Fibroblast of pulmonary artery (primary cell): ENCODE measurements at regions not wholly inside any gene's neighbourhood (a gene's known extent, or its start where the extent isn't known, plus 50 kb on each side); places are given as distances from the start of the nearest gene placed in this dataset.
"Not testable (repeated sequence)": the region's sequence is repeated elsewhere in the genome, so short reads cannot be mapped to it uniquely, and the experiment has no call there.

ENCODE experiments used
- DNase-seq: peaks from one replicate; pipeline ENCODE4 v3.0.0-alpha.2; 2010; ENCODE audit warnings: low read depth
- H3K4me3 ChIP-seq: replicated peaks from 2 replicates; pipeline ENCODE4 v1.5.1; 2011; ENCODE audit warnings: low read depth, mild to moderate bottlenecking, control low read depth, low read length, moderate library complexity
- TF ChIP-seq, protein P1 (sequence below): IDR thresholded peaks from 2 replicates; pipeline ENCODE4 v1.5.1; 2011; ENCODE audit warnings: mild to moderate bottlenecking, control low read depth, low read length, inconsistent platforms; ENCODE audit errors: missing control alignments

DNA sequence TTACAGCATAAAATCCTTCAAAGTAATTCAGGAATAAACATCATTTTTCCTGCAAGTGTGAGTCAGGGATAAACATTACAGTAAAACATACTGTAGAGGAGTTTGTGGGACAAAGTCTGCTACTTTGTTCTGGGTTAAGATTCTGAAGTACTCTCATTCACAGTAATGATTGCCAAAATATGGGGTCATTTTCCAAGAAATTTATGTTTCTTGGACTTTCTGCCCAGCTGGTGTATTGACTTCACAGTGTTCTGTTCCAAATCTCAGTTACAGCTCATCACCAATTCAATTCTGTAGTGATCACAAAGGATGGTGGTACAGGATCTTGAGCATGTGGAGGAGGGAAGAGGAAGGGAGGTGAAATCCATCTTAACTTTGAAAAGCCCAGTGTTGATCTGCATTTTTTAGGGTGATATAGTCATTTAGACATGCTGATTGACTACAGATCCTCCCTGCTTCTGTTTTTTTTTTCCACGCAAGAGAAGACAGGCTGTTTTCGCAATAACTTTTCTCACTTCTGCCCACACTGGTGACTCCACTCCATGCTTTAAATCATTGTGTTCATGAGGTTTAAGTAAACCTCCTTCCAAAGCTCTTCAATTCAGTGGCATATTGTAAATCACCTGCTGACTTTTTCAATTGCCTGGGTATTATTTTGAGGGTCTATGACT, 60.4 kb upstream of the C1orf53 start:
- peak; percentile 13 for DNase-seq
- TF ChIP-seq, protein P1, sequence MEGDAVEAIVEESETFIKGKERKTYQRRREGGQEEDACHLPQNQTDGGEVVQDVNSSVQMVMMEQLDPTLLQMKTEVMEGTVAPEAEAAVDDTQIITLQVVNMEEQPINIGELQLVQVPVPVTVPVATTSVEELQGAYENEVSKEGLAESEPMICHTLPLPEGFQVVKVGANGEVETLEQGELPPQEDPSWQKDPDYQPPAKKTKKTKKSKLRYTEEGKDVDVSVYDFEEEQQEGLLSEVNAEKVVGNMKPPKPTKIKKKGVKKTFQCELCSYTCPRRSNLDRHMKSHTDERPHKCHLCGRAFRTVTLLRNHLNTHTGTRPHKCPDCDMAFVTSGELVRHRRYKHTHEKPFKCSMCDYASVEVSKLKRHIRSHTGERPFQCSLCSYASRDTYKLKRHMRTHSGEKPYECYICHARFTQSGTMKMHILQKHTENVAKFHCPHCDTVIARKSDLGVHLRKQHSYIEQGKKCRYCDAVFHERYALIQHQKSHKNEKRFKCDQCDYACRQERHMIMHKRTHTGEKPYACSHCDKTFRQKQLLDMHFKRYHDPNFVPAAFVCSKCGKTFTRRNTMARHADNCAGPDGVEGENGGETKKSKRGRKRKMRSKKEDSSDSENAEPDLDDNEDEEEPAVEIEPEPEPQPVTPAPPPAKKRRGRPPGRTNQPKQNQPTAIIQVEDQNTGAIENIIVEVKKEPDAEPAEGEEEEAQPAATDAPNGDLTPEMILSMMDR: no peak
- H3K4me3 ChIP-seq: no peak overlapping the region

DNA sequence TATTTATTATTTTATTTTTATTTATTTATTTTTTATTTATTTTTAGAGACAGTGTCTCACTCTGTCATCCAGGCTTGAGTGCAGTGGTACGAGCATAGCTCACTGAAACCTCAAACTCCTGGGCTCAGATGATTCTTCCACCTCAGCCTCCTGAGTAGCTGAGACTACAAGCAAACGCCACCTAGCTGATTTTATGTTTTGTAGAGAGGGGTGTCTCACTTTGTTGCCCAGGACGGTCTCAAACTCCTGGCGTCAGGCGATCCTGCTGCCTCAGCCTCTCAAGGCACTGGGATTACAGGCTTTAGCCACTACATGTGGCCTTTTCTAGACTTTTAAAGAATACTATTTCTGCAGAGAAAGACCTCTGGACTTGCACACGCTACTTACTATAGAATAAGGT, 61.3 kb upstream of the C1orf53 start:
- DNase-seq: no peak
- H3K4me3 ChIP-seq: no peak overlapping the region
- TF ChIP-seq, protein P1: no peak

DNA sequence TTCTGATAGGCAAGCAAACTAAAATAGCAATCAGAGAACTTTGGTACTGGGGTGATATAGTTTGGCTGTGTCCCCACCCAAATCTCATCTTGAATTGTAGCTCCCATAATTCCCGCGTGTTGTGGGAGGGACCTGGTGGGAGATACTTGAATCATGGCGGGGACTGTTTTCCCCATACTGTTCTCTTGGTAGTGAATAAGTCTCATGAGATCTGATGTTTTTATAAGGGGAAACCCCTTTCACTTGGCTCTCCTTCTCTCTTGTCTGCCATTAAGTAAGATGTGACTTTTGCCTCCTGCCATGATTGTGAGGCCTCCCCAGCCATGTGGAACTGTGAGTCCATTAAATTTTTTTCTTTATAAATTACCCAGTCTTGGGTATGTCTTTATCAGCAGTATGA, 62.6 kb upstream of the C1orf53 start:
- H3K4me3 ChIP-seq: not testable (repeated sequence)

GRCh38 chr1:197838836-197839235, 63.6 kb upstream of the DENND1B start:
- TF ChIP-seq, protein P1: no peak
- peak; percentile 86 for DNase-seq
- H3K4me3 ChIP-seq: no peak overlapping the region

More for the DNA sequence above, 62.6 kb upstream of the C1orf53 start:
- DNase-seq: not testable (repeated sequence)

DNA sequence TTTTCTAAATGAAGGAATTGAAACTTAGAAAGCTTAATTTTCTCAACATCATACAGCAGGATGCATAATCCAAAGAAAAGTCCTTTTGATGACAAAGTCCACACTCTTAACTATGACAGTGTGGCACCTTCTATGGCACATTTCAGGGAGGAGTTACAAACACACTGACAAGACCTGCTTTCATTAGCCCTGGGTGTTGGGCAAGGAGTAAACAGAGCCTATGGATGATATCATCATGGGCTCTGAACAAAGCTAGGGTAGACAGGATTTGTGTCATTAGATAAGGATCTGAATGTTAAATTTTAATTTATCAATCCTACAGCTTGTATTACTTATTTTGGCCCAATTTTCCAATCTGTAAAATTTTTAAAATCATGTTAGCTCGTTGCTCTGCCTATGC, 62.6 kb upstream of the DENND1B start:
- DNase-seq: no peak
- TF ChIP-seq, protein P1: no peak

DNA sequence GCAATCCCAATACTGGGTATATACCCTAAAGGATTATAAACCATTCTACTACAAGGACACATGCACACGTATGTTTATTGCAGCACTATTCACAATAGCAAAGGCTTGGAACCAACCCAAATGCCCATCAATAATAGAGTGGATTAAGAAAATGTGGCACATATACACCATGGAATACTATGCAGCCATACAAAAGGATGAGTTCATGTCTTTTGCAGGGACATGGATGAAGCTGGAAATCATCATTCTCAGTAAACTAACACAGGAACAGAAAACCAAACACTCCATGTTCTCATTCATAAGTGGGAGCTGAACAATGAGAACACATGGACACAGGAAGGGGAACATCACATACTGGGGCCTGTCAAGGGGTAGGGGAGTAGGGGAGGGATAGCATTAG, 61.1 kb upstream of the DENND1B start:
- H3K4me3 ChIP-seq, DNase-seq: not testable (repeated sequence)

More for the DNA sequence above, 62.6 kb upstream of the DENND1B start:
- no peak overlapping the region for H3K4me3 ChIP-seq

- H3K4me3 ChIP-seq, DNase-seq: not testable (repeated sequence)
These were observed 53.7 kb upstream of the DENND1B start for GRCh38 chr1:197829011-197829410.

GRCh38 chr1:197825541-197825940, 50.3 kb upstream of the DENND1B start:
- TF ChIP-seq, protein P1: no peak
- no peak for DNase-seq
- H3K4me3 ChIP-seq: no peak overlapping the region
